ENCODE measurements at regions not wholly inside any gene's neighbourhood (a gene's known extent, or its start where the extent isn't known, plus 50 kb on each side); places are given as distances from the start of the nearest gene placed in this dataset.

GRCh38 chr1:226816576-226816975 is 53.8 kb upstream of the PSEN2 start:
- DNase-seq: no peak

GRCh38 chr1:226814751-226815537 is 55.5 kb upstream of the PSEN2 start:
- DNase-seq: no peak

- DNase-seq: no peak
Measured at GRCh38 chr1:226813671-226814591, 56.5 kb upstream of the PSEN2 start.

GRCh38 chr1:226810681-226811080 is 59.7 kb upstream of the PSEN2 start:
- no peak for DNase-seq

- DNase-seq: no peak
Measured at GRCh38 chr1:226809785-226810571, 60.4 kb upstream of the PSEN2 start.

- DNase-seq: no peak
Measured at GRCh38 chr1:226808501-226808900, 61.9 kb upstream of the PSEN2 start.

GRCh38 chr1:226806988-226807387 is 63.4 kb upstream of the PSEN2 start:
- DNase-seq: no peak

- DNase-seq: no peak
Measured at GRCh38 chr1:226804907-226805759, 65.3 kb upstream of the PSEN2 start.

- no peak for DNase-seq
Measured at GRCh38 chr1:226800763-226801380, 61.8 kb upstream of the ITPKB start.

- DNase-seq: no peak
Measured at GRCh38 chr1:226799634-226800281, 60.7 kb upstream of the ITPKB start.

GRCh38 chr1:226798427-226799411 is 59.6 kb upstream of the ITPKB start:
- DNase-seq: peak; percentile 4 to 44

GRCh38 chr1:226797151-226797550 is 58.1 kb upstream of the ITPKB start:
- DNase-seq: no peak

GRCh38 chr1:226793620-226794276 is 54.7 kb upstream of the ITPKB start:
- DNase-seq: no peak

- DNase-seq: no peak
Measured at GRCh38 chr1:226792368-226792767, 53.3 kb upstream of the ITPKB start.

GRCh38 chr1:226790545-226791181 is 51.6 kb upstream of the ITPKB start:
- DNase-seq: no peak

- DNase-seq: no peak
Measured at GRCh38 chr1:226788965-226789364, 49.9 kb upstream of the ITPKB start.
